HFF-Myc (cell line): ENCODE measurements at regions not wholly inside any gene's neighbourhood (a gene's known extent, or its start where the extent isn't known, plus 50 kb on each side); places are given as distances from the start of the nearest gene placed in this dataset.

Source experiments
- DNase-seq: peaks from one replicate; pipeline ENCODE4 v3.0.0-alpha.2; 2011; ENCODE audit warnings: low read depth; ENCODE audit errors: extremely low read depth
- H3K4me3 ChIP-seq: replicated peaks from 2 replicates; pipeline ENCODE4 v1.5.1; 2011; ENCODE audit warnings: low read depth, mild to moderate bottlenecking, control low read depth, low read length
- CTCF ChIP-seq: IDR thresholded peaks from 2 replicates; pipeline ENCODE4 v1.5.1; 2012; ENCODE audit warnings: mild to moderate bottlenecking, low read depth, low read length, control low read depth; ENCODE audit errors: missing control alignments

- TF ChIP-seq CTCF = no peak
- no peak overlapping the region for H3K4me3 ChIP-seq
- no peak for DNase-seq
These were observed 417.3 kb downstream of the SHANK2 start for GRCh38 chr11:70834984-70835560.

GRCh38 chr11:70836071-70836470 lies 416.3 kb downstream of the SHANK2 start:
- no peak overlapping the region for H3K4me3 ChIP-seq
- DNase-seq = no peak
- no peak for TF ChIP-seq CTCF

GRCh38 chr11:70838198-70838597 lies 414.2 kb downstream of the SHANK2 start:
- no peak overlapping the region for H3K4me3 ChIP-seq
- DNase-seq = no peak
- TF ChIP-seq CTCF = no peak

GRCh38 chr11:70839851-70840250 lies 412.5 kb downstream of the SHANK2 start:
- no peak overlapping the region for H3K4me3 ChIP-seq
- no peak for DNase-seq
- no peak for TF ChIP-seq CTCF

GRCh38 chr11:70841264-70841663 lies 411.1 kb downstream of the SHANK2 start:
- H3K4me3 ChIP-seq = no peak overlapping the region
- DNase-seq = no peak
- no peak for TF ChIP-seq CTCF

- no peak overlapping the region for H3K4me3 ChIP-seq
- DNase-seq = no peak
- no peak for TF ChIP-seq CTCF
These were observed 410.1 kb downstream of the SHANK2 start for GRCh38 chr11:70842256-70842655.

- no peak for DNase-seq
- TF ChIP-seq CTCF = no peak
- no peak overlapping the region for H3K4me3 ChIP-seq
These were observed 409.7 kb downstream of the SHANK2 start for GRCh38 chr11:70842701-70843100.
